NAMALWA (cell line): ENCODE measurements at regions not wholly inside any gene's neighbourhood (a gene's known extent, or its start where the extent isn't known, plus 50 kb on each side); places are given as distances from the start of the nearest gene placed in this dataset.
"Not testable (repeated sequence)": the region's sequence is repeated elsewhere in the genome, so short reads cannot be mapped to it uniquely, and the experiment has no call there.

Source experiments
- DNase-seq: peaks from one replicate; pipeline ENCODE4 v3.0.0-alpha.2; 2015; ENCODE audit warnings: low spot score

- no peak for DNase-seq
Measured at GRCh38 chr4:149203256-149204001, 612.2 kb downstream of the IQCM start.

- no peak for DNase-seq
Measured at GRCh38 chr4:149202117-149202516, 613.5 kb downstream of the IQCM start.

- no peak for DNase-seq
Measured at GRCh38 chr4:149199594-149199993, 616.0 kb downstream of the IQCM start.

GRCh38 chr4:149194061-149194460 lies 621.6 kb downstream of the IQCM start:
- DNase-seq, result no peak

GRCh38 chr4:149187726-149188125 lies 627.9 kb downstream of the IQCM start:
- DNase-seq, result no peak

GRCh38 chr4:149183638-149184037 lies 632.0 kb downstream of the IQCM start:
- no peak for DNase-seq

GRCh38 chr4:149181459-149181858 lies 634.2 kb downstream of the IQCM start:
- DNase-seq, result not testable (repeated sequence)

- DNase-seq, result no peak
Measured at GRCh38 chr4:149176039-149176438, 639.6 kb downstream of the IQCM start.

- DNase-seq, result no peak
Measured at GRCh38 chr4:149175549-149175948, 640.1 kb downstream of the IQCM start.

- DNase-seq, result no peak
Measured at GRCh38 chr4:149173241-149174013, 642.2 kb downstream of the IQCM start.

GRCh38 chr4:149168645-149169044 lies 647.0 kb downstream of the IQCM start:
- no peak for DNase-seq

GRCh38 chr4:149166876-149167275 lies 648.8 kb downstream of the IQCM start:
- DNase-seq, result no peak

GRCh38 chr4:149166365-149166764 lies 649.3 kb downstream of the IQCM start:
- DNase-seq, result no peak

GRCh38 chr4:149164282-149164681 lies 651.4 kb downstream of the IQCM start:
- DNase-seq, result no peak

- no peak for DNase-seq
Measured at GRCh38 chr4:149161247-149161646, 654.4 kb downstream of the IQCM start.

GRCh38 chr4:149160370-149160769 lies 655.3 kb downstream of the IQCM start:
- DNase-seq, result no peak

GRCh38 chr4:149158817-149159216 lies 656.8 kb downstream of the IQCM start:
- no peak for DNase-seq

GRCh38 chr4:149145803-149146202 lies 669.8 kb downstream of the IQCM start:
- no peak for DNase-seq

- no peak for DNase-seq
Measured at GRCh38 chr4:149144060-149144459, 671.6 kb downstream of the IQCM start.

GRCh38 chr4:149141391-149141790 lies 674.3 kb downstream of the IQCM start:
- no peak for DNase-seq

- DNase-seq, result no peak
Measured at GRCh38 chr4:149140841-149141240, 674.8 kb downstream of the IQCM start.

- DNase-seq, result no peak
Measured at GRCh38 chr4:149136951-149137620, 678.6 kb downstream of the IQCM start.

- no peak for DNase-seq
Measured at GRCh38 chr4:149135062-149135461, 680.6 kb downstream of the IQCM start.
